Hepatocyte (in vitro differentiated cells): ENCODE measurements at regions not wholly inside any gene's neighbourhood (a gene's known extent, or its start where the extent isn't known, plus 50 kb on each side); places are given as distances from the start of the nearest gene placed in this dataset.

Experiments used
- CTCF ChIP-seq: fragments of 200-600 bp; sonication (generic); IDR thresholded peaks from 2 replicates; pipeline ENCODE4 v1.5.1; 2016; ENCODE audit warnings: antibody characterized with exemption, mild to moderate bottlenecking; ENCODE audit not compliant: poor library complexity
- EZH2phosphoT487 ChIP-seq: fragments of 200-600 bp; sonication (generic); IDR thresholded peaks from one replicate; pipeline ENCODE4 v1.6.1; 2018; ENCODE audit warnings: antibody characterized with exemption, mild to moderate bottlenecking, low read depth, moderate library complexity; ENCODE audit not compliant: unreplicated experiment, severe bottlenecking

- TF ChIP-seq CTCF (no peak), EZH2phosphoT487 (no peak)
Observed at GRCh38 chrX:144946666-144947065, 300.6 kb upstream of the SPANXN1 start.
